ENCODE measurements at regions not wholly inside any gene's neighbourhood (a gene's known extent, or its start where the extent isn't known, plus 50 kb on each side); places are given as distances from the start of the nearest gene placed in this dataset.

GRCh38 chr3:99471353-99472323 is 166.8 kb upstream of the COL8A1 start:
- Histone ChIP-seq H3K4me3 (ENCODE audit: low read depth, low read length) (no peak overlapping the region), H3K9me3 (no peaks in the 10 kb centered on the region), H3K4me1 (no peaks in the 10 kb centered on the region), H3K36me3 (ENCODE audit: control insufficient read depth, insufficient read depth, low read length) (no peaks in the 10 kb centered on the region), H3K27me3 (replicated peaks; ENCODE audit: control insufficient read depth, insufficient read depth, low read length) (no peaks in the 10 kb centered on the region)
- DNase-seq, result no peak
- H3K4me3 Mint-ChIP-seq (ENCODE audit: unreplicated experiment), result no peak overlapping the region
- H3K9me3 Mint-ChIP-seq (ENCODE audit: unreplicated experiment), result no peaks in the 10 kb centered on the region
- intact Hi-C loops (cut with micrococcal nuclease; ENCODE audit: unreplicated experiment), result no loop called here
- POLR2A ChIA-PET, result no interaction called here
- H3K4me1 Mint-ChIP-seq (ENCODE audit: low read depth, unreplicated experiment), result no peaks in the 10 kb centered on the region
- CTCF ChIA-PET, result no interaction called here
- TF ChIP-seq CTCF (IDR thresholded peaks at IDR 0.05; ENCODE audit: insufficient read depth in 1 of 2, low read depth in 1 of 2, low read length in 1 of 2, severe bottlenecking in 1 of 2, unreplicated experiment in 1 of 2), result no peak
- no peaks in the 10 kb centered on the region for H3K36me3 Mint-ChIP-seq (ENCODE audit: insufficient read depth, unreplicated experiment)
- H3K27ac Mint-ChIP-seq (ENCODE audit: unreplicated experiment), result no peak overlapping the region
- no TSS peak for BruUV-seq (replicated peaks)
- no peaks in the 10 kb centered on the region for H3K27me3 Mint-ChIP-seq (ENCODE audit: insufficient read depth, unreplicated experiment)

GRCh38 chr3:99470841-99471240 is 167.6 kb upstream of the COL8A1 start:
- Mint-ChIP-seq H3K36me3 (ENCODE audit: insufficient read depth, unreplicated experiment) (no peaks in the 10 kb centered on the region), H3K4me1 (ENCODE audit: low read depth, unreplicated experiment) (no peaks in the 10 kb centered on the region), H3K27me3 (ENCODE audit: insufficient read depth, unreplicated experiment) (no peaks in the 10 kb centered on the region), H3K4me3 (ENCODE audit: unreplicated experiment) (no peak overlapping the region), H3K27ac (ENCODE audit: unreplicated experiment) (no peak overlapping the region), H3K9me3 (ENCODE audit: unreplicated experiment) (no peaks in the 10 kb centered on the region)
- H3K9me3 ChIP-seq, result no peaks in the 10 kb centered on the region
- BruUV-seq (replicated peaks), result no TSS peak
- no peak overlapping the region for H3K4me3 ChIP-seq (ENCODE audit: low read depth, low read length)
- no peak for DNase-seq
- CTCF ChIA-PET, result no interaction called here
- no peaks in the 10 kb centered on the region for H3K27me3 ChIP-seq (replicated peaks; ENCODE audit: control insufficient read depth, insufficient read depth, low read length)
- no peaks in the 10 kb centered on the region for H3K36me3 ChIP-seq (ENCODE audit: control insufficient read depth, insufficient read depth, low read length)
- no peak for TF ChIP-seq CTCF (IDR thresholded peaks at IDR 0.05; ENCODE audit: insufficient read depth in 1 of 2, low read depth in 1 of 2, low read length in 1 of 2, severe bottlenecking in 1 of 2, unreplicated experiment in 1 of 2)
- intact Hi-C loops (cut with micrococcal nuclease; ENCODE audit: unreplicated experiment), result no loop called here
- POLR2A ChIA-PET, result no interaction called here
- no peaks in the 10 kb centered on the region for H3K4me1 ChIP-seq

- no TSS peak for BruUV-seq (replicated peaks)
Measured at GRCh38 chr3:99468918-99469317, 169.5 kb upstream of the COL8A1 start.

More at GRCh38 chr3:99468918-99469317, 169.5 kb upstream of the COL8A1 start:
- ChIA-PET POLR2A (no interaction called here), CTCF (no interaction called here)
- no peak for DNase-seq
- no peak overlapping the region for H3K4me3 Mint-ChIP-seq (ENCODE audit: unreplicated experiment)
- intact Hi-C loops (cut with micrococcal nuclease; ENCODE audit: unreplicated experiment), result no loop called here
- no peak overlapping the region for H3K27ac Mint-ChIP-seq (ENCODE audit: unreplicated experiment)
- H3K27me3 ChIP-seq (replicated peaks; ENCODE audit: control insufficient read depth, insufficient read depth, low read length), result no peaks in the 10 kb centered on the region
- no peaks in the 10 kb centered on the region for H3K9me3 ChIP-seq
- peaks cover 3% of the 10 kb centered on the region for H3K27me3 Mint-ChIP-seq (ENCODE audit: insufficient read depth, unreplicated experiment)
- no peaks in the 10 kb centered on the region for H3K4me1 Mint-ChIP-seq (ENCODE audit: low read depth, unreplicated experiment)
- no peak overlapping the region for H3K4me3 ChIP-seq (ENCODE audit: low read depth, low read length)
- H3K36me3 ChIP-seq (ENCODE audit: control insufficient read depth, insufficient read depth, low read length), result no peaks in the 10 kb centered on the region
- no peaks in the 10 kb centered on the region for H3K9me3 Mint-ChIP-seq (ENCODE audit: unreplicated experiment)
- H3K4me1 ChIP-seq, result no peaks in the 10 kb centered on the region
- H3K36me3 Mint-ChIP-seq (ENCODE audit: insufficient read depth, unreplicated experiment), result no peaks in the 10 kb centered on the region
- no peak for TF ChIP-seq CTCF (IDR thresholded peaks at IDR 0.05; ENCODE audit: insufficient read depth in 1 of 2, low read depth in 1 of 2, low read length in 1 of 2, severe bottlenecking in 1 of 2, unreplicated experiment in 1 of 2)

All from Caco-2 (cell line).